Hepatocyte (in vitro differentiated cells): ENCODE measurements at regions not wholly inside any gene's neighbourhood (a gene's known extent, or its start where the extent isn't known, plus 50 kb on each side); places are given as distances from the start of the nearest gene placed in this dataset.

Experiments
- EZH2 ChIP-seq: fragments of 200-600 bp; sonication (generic); IDR thresholded peaks from 2 replicates; pipeline ENCODE4 v1.6.1; 2016; ENCODE audit warnings: antibody characterized with exemption, mild to moderate bottlenecking, borderline replicate concordance
- TF ChIP-seq, protein P1 (sequence below): fragments of 200-600 bp; sonication (generic); IDR thresholded peaks from 2 replicates; pipeline ENCODE4 v1.5.1; 2016; ENCODE audit warnings: antibody characterized with exemption, mild to moderate bottlenecking; ENCODE audit not compliant: poor library complexity

DNA sequence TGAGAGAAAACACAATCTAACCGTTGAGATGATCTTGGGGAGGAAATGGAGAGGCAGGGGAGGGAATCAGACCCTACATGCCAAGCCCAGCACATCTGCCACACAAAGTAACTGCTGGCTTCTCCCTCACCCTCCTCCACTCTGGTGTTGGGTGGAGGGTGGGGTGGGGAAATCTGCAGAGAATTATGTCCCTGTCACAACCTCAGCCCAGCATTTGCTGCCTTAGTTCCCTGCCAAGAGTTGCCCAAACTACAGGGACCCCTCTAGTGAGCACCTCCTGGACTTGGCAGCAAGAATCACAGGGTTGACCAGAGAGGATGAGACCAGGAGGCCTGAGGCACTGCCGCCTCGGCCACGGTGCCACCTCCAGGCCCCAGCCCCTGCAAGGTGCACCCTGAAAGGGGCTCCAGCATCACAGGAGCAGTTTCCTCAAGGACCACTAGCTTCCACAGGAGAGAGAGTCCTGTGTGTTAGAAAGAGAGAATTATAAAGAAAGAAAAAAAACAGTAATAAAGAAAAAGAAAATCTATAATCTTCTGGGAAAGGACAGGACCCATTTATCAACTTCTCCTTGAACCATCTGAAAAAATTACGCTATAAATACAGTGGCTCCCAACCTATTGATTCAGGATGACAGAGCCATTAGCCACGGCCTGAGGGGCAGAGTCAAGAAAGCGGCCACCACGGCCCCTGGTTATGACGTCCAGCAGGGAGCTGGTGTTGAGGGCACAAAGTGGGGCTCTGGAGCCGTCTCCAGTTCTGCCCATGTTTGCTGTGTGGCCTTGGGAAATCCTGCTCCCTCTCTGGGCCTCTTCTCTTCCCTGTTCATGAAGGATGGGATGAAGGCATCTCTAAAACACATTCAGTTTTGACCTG is 451.7 kb downstream of the MATN1 start:
- TF ChIP-seq, protein P1, sequence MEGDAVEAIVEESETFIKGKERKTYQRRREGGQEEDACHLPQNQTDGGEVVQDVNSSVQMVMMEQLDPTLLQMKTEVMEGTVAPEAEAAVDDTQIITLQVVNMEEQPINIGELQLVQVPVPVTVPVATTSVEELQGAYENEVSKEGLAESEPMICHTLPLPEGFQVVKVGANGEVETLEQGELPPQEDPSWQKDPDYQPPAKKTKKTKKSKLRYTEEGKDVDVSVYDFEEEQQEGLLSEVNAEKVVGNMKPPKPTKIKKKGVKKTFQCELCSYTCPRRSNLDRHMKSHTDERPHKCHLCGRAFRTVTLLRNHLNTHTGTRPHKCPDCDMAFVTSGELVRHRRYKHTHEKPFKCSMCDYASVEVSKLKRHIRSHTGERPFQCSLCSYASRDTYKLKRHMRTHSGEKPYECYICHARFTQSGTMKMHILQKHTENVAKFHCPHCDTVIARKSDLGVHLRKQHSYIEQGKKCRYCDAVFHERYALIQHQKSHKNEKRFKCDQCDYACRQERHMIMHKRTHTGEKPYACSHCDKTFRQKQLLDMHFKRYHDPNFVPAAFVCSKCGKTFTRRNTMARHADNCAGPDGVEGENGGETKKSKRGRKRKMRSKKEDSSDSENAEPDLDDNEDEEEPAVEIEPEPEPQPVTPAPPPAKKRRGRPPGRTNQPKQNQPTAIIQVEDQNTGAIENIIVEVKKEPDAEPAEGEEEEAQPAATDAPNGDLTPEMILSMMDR, result no peak
- TF ChIP-seq EZH2, result no peak
